Erythroblast (primary cell): ENCODE measurements at regions not wholly inside any gene's neighbourhood (a gene's known extent, or its start where the extent isn't known, plus 50 kb on each side); places are given as distances from the start of the nearest gene placed in this dataset.

Experiments used
- DNase-seq, 2 experiments: peaks; one replicate each; lab custom pipeline; 2025; lab: John Stamatoyannopoulos, UW
- GATA1 ChIP-seq: IDR thresholded peaks from 2 replicates; pipeline ENCODE4 v1.6.1; 2011; ENCODE audit warnings: low read depth, mild to moderate bottlenecking, control low read depth, low read length, moderate library complexity
- POLR2A ChIP-seq: IDR thresholded peaks from 2 replicates; pipeline ENCODE4 v1.6.1; 2011; ENCODE audit warnings: mild to moderate bottlenecking, low read length

DNA sequence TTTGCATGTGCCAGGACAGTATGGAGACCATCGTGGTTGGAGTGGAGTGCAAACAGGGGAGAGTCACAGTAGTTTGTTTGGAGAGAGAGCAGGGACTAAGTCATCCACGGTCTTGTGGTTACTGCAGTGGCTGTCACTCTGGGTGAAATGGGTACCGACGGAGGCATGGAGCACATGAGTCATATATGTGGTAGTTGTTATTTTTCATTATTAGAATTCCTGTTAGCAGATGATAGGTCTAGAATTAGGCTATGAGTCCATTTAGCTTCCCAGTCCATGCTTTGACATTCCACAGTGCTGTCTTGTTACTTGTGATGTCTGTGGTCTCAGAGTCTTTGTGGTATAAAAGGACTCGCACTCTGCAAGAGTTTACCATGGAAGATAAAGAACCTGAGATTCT lies 303.9 kb downstream of the DMRT2 start:
- no peak for TF ChIP-seq GATA1
- TF ChIP-seq POLR2A: no peak
- no peak for DNase-seq

DNA sequence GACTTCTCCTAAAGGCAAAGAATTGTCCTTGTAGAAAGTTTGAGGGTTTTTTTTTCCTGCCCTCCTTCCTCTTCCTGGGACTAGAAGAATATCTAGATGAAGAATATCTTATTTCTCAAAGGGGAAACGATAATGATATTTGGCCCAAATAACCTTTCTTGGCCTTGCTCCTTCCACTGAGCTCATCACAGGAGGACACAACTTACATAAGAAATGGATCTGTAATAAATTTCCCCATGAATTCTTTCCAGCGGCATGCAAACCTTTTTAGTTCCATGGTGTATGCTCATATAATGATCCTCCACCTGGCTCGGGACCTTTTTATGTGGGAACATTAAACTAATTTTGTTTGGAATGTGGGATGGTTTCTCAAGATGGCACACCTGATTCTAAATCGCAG lies 304.4 kb downstream of the DMRT2 start:
- TF ChIP-seq POLR2A (no peak), GATA1 (no peak)
- DNase-seq: no peak

DNA sequence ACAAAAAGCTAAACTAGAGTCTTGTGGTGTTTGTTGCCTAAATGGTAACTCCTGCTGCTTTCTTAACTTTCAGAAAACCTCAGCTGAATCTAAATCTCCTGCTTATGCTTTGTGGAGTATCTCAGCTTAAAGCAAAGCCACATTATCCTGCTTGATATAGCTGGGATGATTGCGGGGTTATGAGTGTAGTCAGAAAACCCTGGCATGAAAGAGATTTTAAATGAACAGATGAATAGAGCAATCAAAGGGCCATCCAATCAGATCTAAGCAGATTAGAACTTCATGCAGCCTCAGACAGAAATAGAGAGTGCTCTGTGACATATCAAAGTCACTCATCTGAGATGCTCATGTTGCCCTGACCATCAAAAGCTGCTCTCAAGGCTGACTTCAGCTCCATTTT lies 305.5 kb downstream of the DMRT2 start:
- TF ChIP-seq GATA1 (no peak), POLR2A (no peak)

DNA sequence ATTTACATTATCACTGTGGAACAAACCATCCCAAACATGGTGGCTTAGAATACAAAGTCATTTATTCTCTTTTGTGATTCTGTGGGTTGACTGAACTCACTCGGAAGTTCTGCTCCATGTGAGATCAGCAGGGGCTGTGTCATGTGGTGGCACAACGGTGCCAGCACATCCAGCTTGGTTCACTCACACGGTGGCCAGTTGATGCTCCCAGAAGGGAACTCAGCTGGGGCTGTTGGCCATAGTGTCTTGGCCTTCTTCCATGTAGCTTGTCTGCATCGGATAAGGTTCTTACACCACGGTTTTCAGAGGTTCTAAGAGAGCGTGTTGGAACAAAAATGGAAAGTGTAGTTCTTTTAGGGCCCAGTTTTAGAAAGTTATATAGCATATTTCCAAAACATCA lies 312.7 kb downstream of the DMRT2 start:
- DNase-seq: no peak
- TF ChIP-seq POLR2A: no peak
- no peak for TF ChIP-seq GATA1

More for the DNA sequence above, 305.5 kb downstream of the DMRT2 start:
- DNase-seq: no peak

DNA sequence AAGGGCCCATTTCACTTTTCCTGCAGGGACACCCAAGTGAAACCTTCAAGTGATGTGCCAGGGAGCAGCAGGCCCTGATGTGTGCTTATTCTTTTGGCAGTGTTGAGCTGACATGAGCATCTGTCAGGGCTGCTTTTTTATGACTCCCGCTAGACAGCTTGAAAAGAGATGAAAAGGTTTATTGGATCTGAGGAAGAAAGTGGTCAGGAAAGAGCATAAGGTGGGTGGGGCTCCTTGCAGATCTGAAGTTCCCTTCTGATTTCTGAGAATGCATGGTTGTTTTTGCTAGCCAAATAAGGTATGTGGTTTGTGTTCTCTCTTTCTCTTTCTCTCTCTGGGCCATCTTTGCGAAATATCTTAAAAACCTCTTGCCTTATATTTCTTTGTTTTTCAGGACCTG lies 316.1 kb downstream of the DMRT2 start:
- DNase-seq: no peak

DNA sequence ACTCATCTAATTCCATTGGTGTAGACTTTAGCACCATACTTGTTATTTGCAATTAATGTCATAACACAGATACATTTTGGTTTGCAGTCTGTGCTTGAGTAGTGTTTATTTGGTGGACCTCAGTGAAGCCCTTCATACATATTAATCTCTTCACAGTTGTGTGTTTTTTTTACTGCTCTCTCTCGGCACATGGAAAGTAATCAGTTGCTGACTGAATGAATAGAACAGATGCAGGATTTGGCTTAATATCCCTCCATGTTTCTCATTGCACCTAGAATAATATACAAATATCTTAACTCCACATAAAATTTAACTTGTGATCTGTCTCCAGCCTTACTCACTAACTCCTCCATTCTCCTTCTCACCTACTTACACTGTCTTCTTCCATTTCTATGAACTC lies 319.1 kb downstream of the DMRT2 start:
- no peak for TF ChIP-seq POLR2A
- no peak for TF ChIP-seq GATA1

More for the DNA sequence above, 316.1 kb downstream of the DMRT2 start:
- TF ChIP-seq GATA1 (no peak), POLR2A (no peak)

DNA sequence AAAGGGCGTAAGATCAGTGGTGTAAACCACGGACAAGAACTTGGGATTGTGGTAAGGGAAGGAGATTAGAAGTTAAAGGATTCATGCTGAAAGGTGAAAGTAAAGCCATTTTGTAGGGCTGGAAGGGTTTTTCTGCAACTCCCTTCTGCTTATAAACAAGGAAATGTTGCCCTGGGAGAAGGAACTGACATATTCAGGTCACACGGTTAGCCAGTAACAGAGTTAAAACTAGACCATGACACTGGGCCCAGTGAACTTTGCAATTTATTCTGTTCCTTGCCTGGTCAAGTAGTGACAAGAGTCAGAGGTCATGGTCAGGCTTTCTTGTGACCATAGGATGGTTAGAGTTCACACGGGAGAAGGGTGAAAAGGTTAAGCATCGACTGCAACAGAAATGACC lies 323.3 kb downstream of the DMRT2 start:
- TF ChIP-seq POLR2A (no peak), GATA1 (no peak)
- no peak for DNase-seq

More for the DNA sequence above, 319.1 kb downstream of the DMRT2 start:
- DNase-seq: no peak

DNA sequence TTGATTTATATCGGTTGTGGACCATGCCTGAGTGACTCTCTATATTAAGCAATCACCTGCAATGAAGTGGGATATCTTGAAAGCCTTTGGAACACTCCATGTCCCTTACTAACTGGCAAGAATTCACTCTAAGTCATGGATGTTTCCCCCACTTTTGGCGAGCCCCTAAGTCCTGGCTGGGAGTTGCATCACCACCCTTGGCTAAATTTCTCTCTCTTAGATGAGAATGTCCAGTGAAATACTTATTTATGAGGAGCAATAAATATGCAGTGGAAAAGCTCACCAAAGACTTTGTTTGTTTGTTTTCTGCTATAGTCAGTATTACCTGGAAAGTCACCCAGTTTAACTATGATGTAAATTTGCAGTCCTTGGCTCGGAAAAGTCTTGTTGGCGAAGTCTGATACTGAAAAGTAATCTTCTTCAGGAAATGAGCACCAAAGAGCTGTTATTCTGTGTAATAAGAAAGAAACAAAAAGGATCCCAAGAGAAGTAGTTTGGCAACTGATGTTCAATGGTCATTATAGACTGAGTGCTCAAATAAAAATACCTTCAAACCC lies 333.8 kb downstream of the DMRT2 start:
- TF ChIP-seq GATA1: no peak
- TF ChIP-seq POLR2A: no peak
- DNase-seq: no peak

DNA sequence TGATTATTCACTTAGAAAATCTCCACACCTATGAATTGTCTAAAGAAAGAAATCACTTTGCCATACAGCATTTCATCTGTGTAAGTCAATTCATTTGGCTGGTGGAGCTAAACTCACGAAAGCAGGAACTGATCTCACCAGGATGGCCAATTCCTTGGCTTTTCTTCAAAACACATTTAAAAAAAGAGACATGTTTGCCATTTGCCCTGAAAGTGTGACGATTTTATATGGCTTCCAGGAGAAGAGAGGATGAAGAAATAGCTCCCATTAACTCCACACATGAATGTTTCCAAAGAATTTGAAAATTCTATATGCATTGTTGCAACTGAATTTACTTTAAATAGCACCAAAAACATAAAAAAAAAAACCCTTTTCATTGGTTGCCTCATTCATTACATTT lies 334.7 kb downstream of the DMRT2 start:
- TF ChIP-seq GATA1 (no peak), POLR2A (no peak)
- no peak for DNase-seq

DNA sequence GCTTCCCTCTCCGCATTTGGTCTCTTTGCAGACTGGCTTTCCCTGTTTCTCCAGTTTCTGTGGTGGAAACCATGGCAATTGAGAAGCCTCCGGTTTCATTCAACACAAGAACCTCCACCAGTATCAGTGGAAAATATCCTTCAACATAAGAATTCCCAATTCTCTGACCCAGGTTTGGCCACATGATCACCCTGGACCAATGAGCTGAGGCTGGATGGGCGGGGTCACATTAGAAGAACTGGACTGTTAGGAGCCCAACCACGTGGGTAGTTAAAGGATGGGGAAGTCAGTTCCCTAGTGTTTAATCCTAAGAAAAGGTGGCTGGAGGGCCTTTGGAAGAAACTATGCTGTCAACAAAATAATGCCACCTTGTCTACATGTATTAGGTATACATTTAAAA lies 336.3 kb downstream of the DMRT2 start:
- no peak for TF ChIP-seq POLR2A
- no peak for DNase-seq

DNA sequence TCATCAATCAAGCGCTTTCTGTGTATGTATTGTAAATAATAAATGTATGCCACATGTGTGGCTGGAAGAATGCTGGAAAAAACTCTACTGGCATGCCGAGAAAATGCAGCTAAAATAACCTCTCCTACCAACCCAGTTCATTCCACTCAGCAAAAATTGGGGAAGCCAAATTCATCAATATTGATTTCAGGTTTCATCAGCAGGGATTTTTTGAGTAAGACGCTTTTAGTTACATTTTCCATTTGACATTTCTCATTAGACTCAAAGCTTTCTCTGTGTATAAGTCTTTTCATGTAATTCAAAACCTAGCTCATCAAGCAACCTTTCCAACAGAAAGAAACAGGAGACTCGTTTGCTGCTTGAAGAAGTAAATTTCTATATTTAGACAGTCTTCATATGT lies 338.1 kb downstream of the DMRT2 start:
- no peak for DNase-seq
- TF ChIP-seq GATA1 (no peak), POLR2A (no peak)

DNA sequence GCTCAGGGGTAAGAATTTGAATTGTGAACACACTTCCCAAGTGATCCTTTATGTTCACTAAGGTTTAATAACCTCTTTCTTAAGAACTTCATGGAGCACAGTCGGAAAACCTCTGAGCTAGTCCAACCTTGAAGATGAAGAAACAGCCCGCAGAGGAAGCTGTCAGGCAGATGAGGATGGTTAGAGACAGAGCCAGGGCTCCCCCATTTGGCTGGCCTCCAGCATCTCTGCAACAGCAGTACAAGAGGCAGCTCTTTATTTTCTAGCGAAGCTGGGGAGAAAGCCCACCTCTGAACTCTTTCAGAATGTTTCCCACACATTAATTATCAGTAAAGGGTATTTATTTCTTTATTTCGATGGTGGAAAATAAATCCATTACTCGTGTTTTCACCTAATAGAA lies 350.8 kb downstream of the DMRT2 start:
- no peak for DNase-seq
- no peak for TF ChIP-seq GATA1
- TF ChIP-seq POLR2A: no peak

DNA sequence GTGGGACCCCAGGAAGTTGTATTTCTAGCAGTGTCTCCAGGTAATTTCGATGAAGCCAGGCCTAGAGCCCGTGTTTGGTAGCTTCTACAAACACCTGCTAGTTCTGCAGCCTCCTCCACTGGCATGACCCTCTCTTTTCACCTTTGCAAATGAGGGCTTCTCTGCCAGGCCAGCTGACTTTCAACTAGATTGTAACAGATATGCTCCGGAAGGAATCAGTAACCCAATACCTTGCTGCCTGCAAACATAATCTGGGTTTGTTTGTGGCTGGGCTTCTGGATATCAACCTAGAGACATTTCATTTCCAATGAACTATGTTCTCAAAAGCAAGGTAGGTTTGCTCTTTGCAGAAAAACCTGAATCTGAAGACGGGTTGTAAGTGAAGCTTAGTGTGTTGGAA lies 354.8 kb downstream of the DMRT2 start:
- no peak for DNase-seq
- no peak for TF ChIP-seq GATA1
- no peak for TF ChIP-seq POLR2A

DNA sequence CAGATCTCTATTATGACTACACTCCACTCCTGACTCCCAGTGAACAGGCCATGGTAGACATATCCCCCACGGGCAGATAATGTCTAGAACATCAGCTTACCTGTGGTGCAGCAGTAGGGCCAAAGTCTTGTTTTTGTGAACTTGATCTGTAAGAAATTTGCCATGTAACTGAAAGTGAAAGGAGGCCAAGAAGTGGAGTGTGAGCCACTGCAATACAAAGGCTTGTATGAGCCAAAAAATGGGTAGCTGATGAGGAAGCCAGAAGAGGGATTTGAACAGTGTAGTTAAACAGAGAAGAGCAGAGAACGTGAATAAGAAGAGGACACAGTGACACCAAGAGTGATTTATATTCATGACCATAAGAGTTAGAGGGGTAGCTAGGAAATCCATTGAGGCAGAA lies 361.7 kb downstream of the DMRT2 start:
- no peak for DNase-seq
- no peak for TF ChIP-seq POLR2A
- no peak for TF ChIP-seq GATA1

DNA sequence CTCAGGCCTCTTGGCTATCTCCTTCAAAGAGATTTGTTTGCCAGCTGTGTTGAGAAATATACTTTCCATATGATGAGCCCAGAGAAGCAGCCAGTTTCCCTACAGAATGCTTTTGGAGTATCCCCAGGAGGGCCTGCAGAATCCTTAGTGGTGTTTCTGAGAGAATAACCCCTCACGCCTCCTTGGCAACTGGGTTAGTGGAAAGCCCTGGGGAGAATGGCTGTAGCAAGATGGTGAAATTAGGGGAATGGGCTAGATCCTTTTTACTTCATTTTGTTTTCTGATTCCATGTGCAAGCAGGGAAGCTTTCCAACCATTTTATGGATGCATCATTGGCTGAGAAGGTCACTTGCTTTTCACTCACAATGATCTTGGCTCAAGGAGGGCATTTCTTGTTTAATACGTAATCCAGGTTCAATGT lies 364.6 kb downstream of the DMRT2 start:
- TF ChIP-seq GATA1 (no peak), POLR2A (no peak)
- no peak for DNase-seq
